ENCODE measurements at regions not wholly inside any gene's neighbourhood (a gene's known extent, or its start where the extent isn't known, plus 50 kb on each side); places are given as distances from the start of the nearest gene placed in this dataset.
"Not testable (repeated sequence)": the region's sequence is repeated elsewhere in the genome, so short reads cannot be mapped to it uniquely, and the experiment has no call there.

DNA sequence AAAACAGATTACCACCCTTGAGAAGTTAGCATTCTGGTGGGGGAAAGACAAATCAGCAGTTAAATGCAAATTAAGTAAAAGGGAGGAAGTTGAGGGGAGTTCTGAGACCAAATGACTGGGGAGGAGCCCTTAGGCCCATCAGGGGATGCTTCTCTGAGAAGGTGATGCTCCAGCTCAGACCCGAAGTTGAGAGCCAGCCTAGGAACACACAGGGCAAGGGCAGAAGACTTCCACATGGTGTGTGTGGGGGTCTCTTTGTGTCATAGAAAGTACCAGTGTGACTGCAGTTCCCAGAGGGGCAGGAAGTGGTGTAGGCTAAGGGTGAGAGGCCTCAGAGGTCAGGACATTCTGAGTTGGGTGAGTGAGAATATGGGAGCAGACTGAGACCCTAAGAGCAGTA is 137.3 kb downstream of the KLRB1 start:
- TF ChIP-seq, protein P1, sequence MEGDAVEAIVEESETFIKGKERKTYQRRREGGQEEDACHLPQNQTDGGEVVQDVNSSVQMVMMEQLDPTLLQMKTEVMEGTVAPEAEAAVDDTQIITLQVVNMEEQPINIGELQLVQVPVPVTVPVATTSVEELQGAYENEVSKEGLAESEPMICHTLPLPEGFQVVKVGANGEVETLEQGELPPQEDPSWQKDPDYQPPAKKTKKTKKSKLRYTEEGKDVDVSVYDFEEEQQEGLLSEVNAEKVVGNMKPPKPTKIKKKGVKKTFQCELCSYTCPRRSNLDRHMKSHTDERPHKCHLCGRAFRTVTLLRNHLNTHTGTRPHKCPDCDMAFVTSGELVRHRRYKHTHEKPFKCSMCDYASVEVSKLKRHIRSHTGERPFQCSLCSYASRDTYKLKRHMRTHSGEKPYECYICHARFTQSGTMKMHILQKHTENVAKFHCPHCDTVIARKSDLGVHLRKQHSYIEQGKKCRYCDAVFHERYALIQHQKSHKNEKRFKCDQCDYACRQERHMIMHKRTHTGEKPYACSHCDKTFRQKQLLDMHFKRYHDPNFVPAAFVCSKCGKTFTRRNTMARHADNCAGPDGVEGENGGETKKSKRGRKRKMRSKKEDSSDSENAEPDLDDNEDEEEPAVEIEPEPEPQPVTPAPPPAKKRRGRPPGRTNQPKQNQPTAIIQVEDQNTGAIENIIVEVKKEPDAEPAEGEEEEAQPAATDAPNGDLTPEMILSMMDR (conservative IDR thresholded peaks at IDR 0.05; ENCODE audit: low read length): not testable (repeated sequence)
- not testable (repeated sequence) for TF ChIP-seq EZH2phosphoT487 (IDR thresholded peaks at IDR 0.05; ENCODE audit: borderline replicate concordance)

All from Loucy (cell line).